ENCODE measurements at regions not wholly inside any gene's neighbourhood (a gene's known extent, or its start where the extent isn't known, plus 50 kb on each side); places are given as distances from the start of the nearest gene placed in this dataset.

GRCh38 chr2:17282826-17283225 lies 235.4 kb downstream of the RAD51AP2 start:
- no peak overlapping the region for H3K4me3 ChIP-seq (ENCODE audit: low read depth, low read length)
- no peak for TF ChIP-seq CTCF (IDR thresholded peaks at IDR 0.05; ENCODE audit: borderline replicate concordance, insufficient read depth, low read depth, low read length)

- no peak for TF ChIP-seq CTCF (IDR thresholded peaks at IDR 0.05; ENCODE audit: borderline replicate concordance, insufficient read depth, low read depth, low read length)
- H3K4me3 ChIP-seq (ENCODE audit: low read depth, low read length), result no peak overlapping the region
Measured at GRCh38 chr2:17282245-17282644, 236.0 kb downstream of the RAD51AP2 start.

GRCh38 chr2:17276220-17276619 lies 242.0 kb downstream of the RAD51AP2 start:
- no peak for TF ChIP-seq CTCF (IDR thresholded peaks at IDR 0.05; ENCODE audit: borderline replicate concordance, insufficient read depth, low read depth, low read length)
- no peak overlapping the region for H3K4me3 ChIP-seq (ENCODE audit: low read depth, low read length)

GRCh38 chr2:17272652-17273525 lies 245.4 kb downstream of the RAD51AP2 start:
- no peak overlapping the region for H3K4me3 ChIP-seq (ENCODE audit: low read depth, low read length)
- no peak for TF ChIP-seq CTCF (IDR thresholded peaks at IDR 0.05; ENCODE audit: borderline replicate concordance, insufficient read depth, low read depth, low read length)

- TF ChIP-seq CTCF (IDR thresholded peaks at IDR 0.05; ENCODE audit: borderline replicate concordance, insufficient read depth, low read depth, low read length), result no peak
- H3K4me3 ChIP-seq (ENCODE audit: low read depth, low read length), result no peak overlapping the region
Measured at GRCh38 chr2:17272170-17272569, 246.1 kb downstream of the RAD51AP2 start.

GRCh38 chr2:17271416-17271815 lies 246.8 kb downstream of the RAD51AP2 start:
- TF ChIP-seq CTCF (IDR thresholded peaks at IDR 0.05; ENCODE audit: borderline replicate concordance, insufficient read depth, low read depth, low read length), result no peak
- H3K4me3 ChIP-seq (ENCODE audit: low read depth, low read length), result no peak overlapping the region

- no peak for TF ChIP-seq CTCF (IDR thresholded peaks at IDR 0.05; ENCODE audit: borderline replicate concordance, insufficient read depth, low read depth, low read length)
- H3K4me3 ChIP-seq (ENCODE audit: low read depth, low read length), result no peak overlapping the region
Measured at GRCh38 chr2:17270894-17271293, 247.3 kb downstream of the RAD51AP2 start.
